GM23338 (cell line): ENCODE measurements at regions not wholly inside any gene's neighbourhood (a gene's known extent, or its start where the extent isn't known, plus 50 kb on each side); places are given as distances from the start of the nearest gene placed in this dataset.

Experiments used
- ATAC-seq: fragments of 200-7000 bp; cut with Tn5 transposase; 3 replicates; pipeline ENCODE4 v1.9.1; 2020
- DNase-seq: peaks from one replicate; pipeline ENCODE4 v3.0.0-alpha.2; 2015; ENCODE audit warnings: low spot score
- H2AFZ ChIP-seq: fragments of 200-600 bp; sonication (generic); 2 replicates; pipeline ENCODE4 v1.8.0; 2016; ENCODE audit warnings: antibody characterized with exemption, mild to moderate bottlenecking, moderate library complexity
- H3F3A ChIP-seq: fragments of 200-600 bp; sonication (generic); replicated peaks from 2 replicates; pipeline ENCODE4 v1.8.0; 2017; ENCODE audit warnings: antibody characterized with exemption, mixed run types, low read depth
- H3K27ac ChIP-seq: fragments of 200-600 bp; sonication (generic); 2 replicates; pipeline ENCODE4 v1.6.1; 2016; ENCODE audit warnings: low read depth
- H3K27me3 ChIP-seq: fragments of 200-600 bp; sonication (generic); 2 replicates; pipeline ENCODE4 v1.8.0; 2016; ENCODE audit warnings: mild to moderate bottlenecking, mixed run types, moderate library complexity; ENCODE audit not compliant: insufficient read depth
- H3K36me3 ChIP-seq: fragments of 200-600 bp; sonication (generic); 2 replicates; pipeline ENCODE4 v1.8.0; 2016; ENCODE audit warnings: mild to moderate bottlenecking; ENCODE audit not compliant: insufficient read depth
- H3K4me1 ChIP-seq: fragments of 200-600 bp; sonication (generic); 2 replicates; pipeline ENCODE4 v1.8.0; 2016; ENCODE audit warnings: mild to moderate bottlenecking, moderate library complexity; ENCODE audit not compliant: insufficient read depth
- H3K4me2 ChIP-seq: fragments of 200-600 bp; sonication (generic); 2 replicates; pipeline ENCODE4 v1.7.1; 2017; ENCODE audit warnings: mixed run types
- H3K4me3 ChIP-seq: fragments of 200-600 bp; sonication (generic); 2 replicates; pipeline ENCODE4 v1.6.1; 2016; ENCODE audit warnings: mixed run types
- H3K79me2 ChIP-seq: fragments of 200-600 bp; sonication (generic); replicated peaks from 2 replicates; pipeline ENCODE4 v1.8.0; 2017; ENCODE audit warnings: mild to moderate bottlenecking; ENCODE audit not compliant: insufficient read depth
- H3K9me2 ChIP-seq: fragments of 200-600 bp; sonication (generic); 2 replicates; pipeline ENCODE4 v1.8.0; 2017; ENCODE audit not compliant: insufficient read depth
- H4K20me1 ChIP-seq: fragments of 200-600 bp; sonication (generic); replicated peaks from 2 replicates; pipeline ENCODE4 v1.8.0; 2017; ENCODE audit warnings: mild to moderate bottlenecking; ENCODE audit not compliant: insufficient read depth
- H3K27ac Mint-ChIP-seq: 2 replicates; pipeline ENCODE4 v1.8.0; 2020; ENCODE audit warnings: inconsistent platforms, mild to moderate bottlenecking, moderate library complexity, mixed read lengths
- H3K27me3 Mint-ChIP-seq: 3 replicates; pipeline ENCODE4 v1.8.0; 2022; ENCODE audit warnings: low read depth, mild to moderate bottlenecking, moderate library complexity, mixed read lengths, inconsistent platforms; ENCODE audit not compliant: insufficient read depth, poor library complexity
- H3K36me3 Mint-ChIP-seq: 3 replicates; pipeline ENCODE4 v1.8.0; 2021; ENCODE audit warnings: low read depth, mild to moderate bottlenecking, inconsistent platforms, moderate library complexity, mixed read lengths
- H3K4me1 Mint-ChIP-seq: 3 replicates; pipeline ENCODE4 v1.8.0; 2020; ENCODE audit warnings: mild to moderate bottlenecking, inconsistent platforms, mixed read lengths
- H3K4me3 Mint-ChIP-seq: 3 replicates; pipeline ENCODE4 v1.8.0; 2021; ENCODE audit warnings: moderate library complexity, mild to moderate bottlenecking, inconsistent platforms, mixed read lengths
- H3K9me3 Mint-ChIP-seq: 3 replicates; pipeline ENCODE4 v1.8.0; 2020; ENCODE audit warnings: moderate library complexity, mild to moderate bottlenecking, inconsistent platforms, mixed read lengths
- CREB1 ChIP-seq: fragments of 250-450 bp; sonication (Bioruptor Pico); IDR thresholded peaks from 2 replicates; pipeline ENCODE4 v1.5.0; 2020; ENCODE audit warnings: low read depth, mild to moderate bottlenecking, moderate library complexity
- EZH2 ChIP-seq: fragments of 200-600 bp; sonication (generic); IDR thresholded peaks from one replicate; pipeline ENCODE4 v1.8.0; 2017; ENCODE audit warnings: antibody characterized with exemption, mild to moderate bottlenecking, low read depth; ENCODE audit not compliant: unreplicated experiment
- STAT1 ChIP-seq: IDR thresholded peaks from one replicate; pipeline ENCODE4 v1.6.1; 2016; ENCODE audit warnings: antibody characterized with exemption; ENCODE audit not compliant: unreplicated experiment
- ZNF114 ChIP-seq: fragments of 250-450 bp; sonication (Bioruptor Pico); IDR thresholded peaks from 2 replicates; pipeline ENCODE4 v1.5.0; 2020; ENCODE audit warnings: mild to moderate bottlenecking, moderate library complexity
- ZNF462 ChIP-seq: fragments of 250-450 bp; sonication (Bioruptor Pico); IDR thresholded peaks from 2 replicates; pipeline ENCODE4 v1.5.0; 2020; ENCODE audit warnings: mild to moderate bottlenecking, moderate library complexity

- Mint-ChIP-seq H3K27me3 (no peaks in the 10 kb centered on the region), H3K4me3 (no peak overlapping the region), H3K9me3 (no peaks in the 10 kb centered on the region), H3K4me1 (peaks cover 21% of the 10 kb centered on the region), H3K27ac (peak overlapping the region; percentile 10; the same call in 1 of the 2 replicates), H3K36me3 (no peaks in the 10 kb centered on the region)
- Histone ChIP-seq H3F3A (no peaks in the 10 kb centered on the region), H4K20me1 (no peaks in the 10 kb centered on the region), H3K27me3 (no peaks in the 10 kb centered on the region), H3K27ac (no peak overlapping the region), H3K4me2 (peak overlapping the region; percentile 19), H3K4me3 (no peak overlapping the region), H3K79me2 (no peaks in the 10 kb centered on the region), H3K36me3 (no peaks in the 10 kb centered on the region), H2AFZ (no peak overlapping the region), H3K9me2 (no peaks in the 10 kb centered on the region), H3K4me1 (peaks cover 23% of the 10 kb centered on the region)
- TF ChIP-seq ZNF114 (CRISPR knock-in tag) (no peak), ZNF462 (CRISPR knock-in tag) (no peak), CREB1 (CRISPR knock-in tag) (no peak), EZH2 (no peak)
- peak; percentile 50 for DNase-seq
- peak; percentile 92 for ATAC-seq
These were observed 280.4 kb downstream of the TMEM167A start for GRCh38 chr5:82796643-82797416.

GRCh38 chr5:82794876-82795275 lies 282.3 kb downstream of the TMEM167A start:
- Mint-ChIP-seq H3K4me3 (no peak overlapping the region), H3K36me3 (no peaks in the 10 kb centered on the region), H3K27ac (no peak overlapping the region), H3K9me3 (no peaks in the 10 kb centered on the region), H3K4me1 (peaks cover 21% of the 10 kb centered on the region), H3K27me3 (no peaks in the 10 kb centered on the region)
- Histone ChIP-seq H3K4me3 (no peak overlapping the region), H3K4me2 (peak overlapping the region; percentile 18; the same call in 1 of the 2 replicates), H3K27ac (no peak overlapping the region), H3K9me2 (0 out of 2 replicates have a peak, but pooled peaks cover 7% of the 10 kb centered on the region), H3F3A (no peaks in the 10 kb centered on the region), H3K36me3 (no peaks in the 10 kb centered on the region), H3K27me3 (no peaks in the 10 kb centered on the region), H3K79me2 (no peaks in the 10 kb centered on the region), H3K4me1 (peaks cover 23% of the 10 kb centered on the region), H2AFZ (no peak overlapping the region), H4K20me1 (no peaks in the 10 kb centered on the region)
- ATAC-seq: peak; percentile 41; the same call in 2 of the 3 replicates
- peak; percentile 6 for DNase-seq
- TF ChIP-seq ZNF462 (CRISPR knock-in tag): no peak; the same call in 1 of the 2 replicates
- no peak for TF ChIP-seq ZNF114 (CRISPR knock-in tag)
- no peak for TF ChIP-seq STAT1
